Caco-2 (cell line): ENCODE measurements at regions not wholly inside any gene's neighbourhood (a gene's known extent, or its start where the extent isn't known, plus 50 kb on each side); places are given as distances from the start of the nearest gene placed in this dataset.

Source experiments
- BruUV-seq: library from RNA; stranded (reverse); fragments of 400-500 nt; replicated peaks from 2 replicates; lab custom pipeline; 2021; lab: Mats Ljungman, UMichigan
- CTCF ChIA-PET: fragments of 300-600 bp; sonication (Branson Sonifier 250); formaldehyde crosslinking; loops from one replicate; lab custom pipeline; 2022; ENCODE audit warnings: antibody characterized with exemption; lab: Charles Lee
- POLR2A ChIA-PET: fragments of 300-600 bp; sonication (Branson Sonifier 250); formaldehyde crosslinking; loops from one replicate; lab custom pipeline; 2022; ENCODE audit warnings: antibody characterized with exemption; lab: Charles Lee
- DNase-seq, 2 experiments: peaks; one replicate each; pipeline versions ENCODE4 v3.0.0 to v3.0.0-alpha.2; 2020 to 2022
- H3K27me3 ChIP-seq: replicated peaks from 2 replicates; pipeline ENCODE4 v1.6.0; 2011; ENCODE audit warnings: low read length; ENCODE audit not compliant: control insufficient read depth, insufficient read depth
- H3K36me3 ChIP-seq: 2 replicates; pipeline ENCODE4 v1.5.1; 2011; ENCODE audit warnings: low read length; ENCODE audit not compliant: control insufficient read depth, insufficient read depth
- H3K4me1 ChIP-seq: fragments of 250-450 bp; sonication (Bioruptor Pico); 2 replicates; pipeline ENCODE4 v1.5.1; 2020; ENCODE audit warnings: mild to moderate bottlenecking
- H3K4me3 ChIP-seq: 2 replicates; pipeline ENCODE4 v1.5.1; 2011; ENCODE audit warnings: low read depth, mild to moderate bottlenecking, control low read depth, low read length
- H3K9me3 ChIP-seq: fragments of 250-450 bp; sonication (Bioruptor Pico); 2 replicates; pipeline ENCODE4 v1.5.1; 2020; ENCODE audit warnings: mild to moderate bottlenecking, moderate library complexity
- H3K27ac Mint-ChIP-seq: one replicate; pipeline ENCODE4 v1.8.0; 2022; ENCODE audit warnings: mixed read lengths; ENCODE audit not compliant: unreplicated experiment
- H3K27me3 Mint-ChIP-seq: one replicate; pipeline ENCODE4 v1.8.0; 2022; ENCODE audit warnings: mixed read lengths; ENCODE audit not compliant: insufficient read depth, unreplicated experiment
- H3K36me3 Mint-ChIP-seq: one replicate; pipeline ENCODE4 v1.8.0; 2022; ENCODE audit warnings: mild to moderate bottlenecking, mixed read lengths; ENCODE audit not compliant: insufficient read depth, unreplicated experiment
- H3K4me1 Mint-ChIP-seq: one replicate; pipeline ENCODE4 v1.8.0; 2022; ENCODE audit warnings: low read depth, mixed read lengths; ENCODE audit not compliant: unreplicated experiment
- H3K4me3 Mint-ChIP-seq: one replicate; pipeline ENCODE4 v1.8.0; 2022; ENCODE audit warnings: mild to moderate bottlenecking, moderate library complexity, mixed read lengths; ENCODE audit not compliant: unreplicated experiment
- H3K9me3 Mint-ChIP-seq: one replicate; pipeline ENCODE4 v1.8.0; 2022; ENCODE audit warnings: mixed read lengths; ENCODE audit not compliant: unreplicated experiment
- intact Hi-C: fragments of 100-400 bp; cut with micrococcal nuclease; formaldehyde crosslinking; loops from one replicate; pipeline ENCODE4 v1.10.0; 2022; ENCODE audit not compliant: unreplicated experiment
- TF ChIP-seq, protein P1 (sequence below), 2 experiments: fragments of 200-600 bp in 1 of 2; IDR thresholded peaks; 1 replicate in 1 of 2; 2 replicates in 1 of 2; pipeline versions ENCODE4 v1.5.1 to v1.8.0; 2011 to 2022; ENCODE audit warnings: antibody characterized with exemption in 1 of 2, control low read depth in 1 of 2, inconsistent platforms in 1 of 2, low read depth in 1 of 2, low read length in 1 of 2, mild to moderate bottlenecking in 1 of 2, moderate library complexity in 1 of 2; ENCODE audit not compliant: insufficient read depth in 1 of 2, severe bottlenecking in 1 of 2, unreplicated experiment in 1 of 2

DNA sequence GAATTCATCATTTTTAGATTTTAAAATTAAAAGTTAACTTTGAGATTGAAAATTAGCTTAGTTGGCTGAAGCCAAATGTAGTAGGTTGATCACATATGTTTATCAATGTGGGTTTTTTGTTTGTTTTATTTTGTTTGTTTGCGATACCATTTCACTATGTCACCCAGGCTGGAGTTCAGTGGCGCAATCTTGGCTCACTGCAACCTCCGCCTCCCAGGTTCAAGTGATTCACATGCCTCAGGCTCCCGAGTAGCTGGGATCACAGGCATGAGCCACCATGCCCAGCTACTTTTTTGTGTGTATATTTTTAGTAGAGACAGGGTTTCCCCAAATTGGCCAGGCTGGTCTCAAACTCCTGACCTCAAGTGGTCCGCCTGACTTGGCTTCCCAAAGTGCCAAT lies 665.7 kb upstream of the SLC10A2 start:
- Mint-ChIP-seq H3K36me3 (no peaks in the 10 kb centered on the region), H3K4me3 (no peak overlapping the region), H3K9me3 (no peaks in the 10 kb centered on the region), H3K27me3 (no peaks in the 10 kb centered on the region), H3K4me1 (no peaks in the 10 kb centered on the region), H3K27ac (no peak overlapping the region)
- no peaks in the 10 kb centered on the region for H3K9me3 ChIP-seq
- H3K27me3 ChIP-seq, result no peaks in the 10 kb centered on the region
- H3K4me1 ChIP-seq, result no peaks in the 10 kb centered on the region
- CTCF ChIA-PET, result no interaction called here
- POLR2A ChIA-PET, result no interaction called here
- no peaks in the 10 kb centered on the region for H3K36me3 ChIP-seq
- TF ChIP-seq, protein P1, sequence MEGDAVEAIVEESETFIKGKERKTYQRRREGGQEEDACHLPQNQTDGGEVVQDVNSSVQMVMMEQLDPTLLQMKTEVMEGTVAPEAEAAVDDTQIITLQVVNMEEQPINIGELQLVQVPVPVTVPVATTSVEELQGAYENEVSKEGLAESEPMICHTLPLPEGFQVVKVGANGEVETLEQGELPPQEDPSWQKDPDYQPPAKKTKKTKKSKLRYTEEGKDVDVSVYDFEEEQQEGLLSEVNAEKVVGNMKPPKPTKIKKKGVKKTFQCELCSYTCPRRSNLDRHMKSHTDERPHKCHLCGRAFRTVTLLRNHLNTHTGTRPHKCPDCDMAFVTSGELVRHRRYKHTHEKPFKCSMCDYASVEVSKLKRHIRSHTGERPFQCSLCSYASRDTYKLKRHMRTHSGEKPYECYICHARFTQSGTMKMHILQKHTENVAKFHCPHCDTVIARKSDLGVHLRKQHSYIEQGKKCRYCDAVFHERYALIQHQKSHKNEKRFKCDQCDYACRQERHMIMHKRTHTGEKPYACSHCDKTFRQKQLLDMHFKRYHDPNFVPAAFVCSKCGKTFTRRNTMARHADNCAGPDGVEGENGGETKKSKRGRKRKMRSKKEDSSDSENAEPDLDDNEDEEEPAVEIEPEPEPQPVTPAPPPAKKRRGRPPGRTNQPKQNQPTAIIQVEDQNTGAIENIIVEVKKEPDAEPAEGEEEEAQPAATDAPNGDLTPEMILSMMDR (IDR thresholded peaks at IDR 0.05; ENCODE audit: insufficient read depth in 1 of 2, low read depth in 1 of 2, low read length in 1 of 2, severe bottlenecking in 1 of 2, unreplicated experiment in 1 of 2), result no peak
- H3K4me3 ChIP-seq, result no peak overlapping the region
- no peak for DNase-seq
- BruUV-seq, result no TSS peak
- intact Hi-C loops, result no loop called here

DNA sequence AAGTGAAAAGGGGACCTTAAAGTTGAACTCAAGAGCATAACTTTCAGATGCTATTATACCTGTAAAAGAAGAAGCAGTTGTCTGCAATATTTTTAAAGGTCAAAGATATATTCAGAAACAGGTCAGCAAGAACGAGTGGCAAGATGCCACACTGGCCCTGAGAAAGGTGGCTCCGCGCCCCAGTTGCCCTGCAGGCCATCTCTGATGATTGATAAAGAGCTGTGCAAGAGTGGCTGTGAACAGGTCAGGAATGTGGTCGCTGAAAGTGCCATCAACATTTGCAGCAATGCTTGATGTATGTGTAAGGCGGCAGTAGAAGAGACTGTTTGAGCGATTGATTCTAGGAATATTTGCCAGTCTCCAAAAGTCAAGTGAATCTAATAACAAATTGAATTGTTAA lies 664.2 kb upstream of the SLC10A2 start:
- no peaks in the 10 kb centered on the region for H3K27me3 Mint-ChIP-seq
- H3K4me1 Mint-ChIP-seq, result no peaks in the 10 kb centered on the region
- H3K27ac Mint-ChIP-seq, result no peak overlapping the region
- H3K36me3 Mint-ChIP-seq, result no peaks in the 10 kb centered on the region
- ChIA-PET POLR2A (no interaction called here), CTCF (no interaction called here)
- intact Hi-C loops, result no loop called here
- no peaks in the 10 kb centered on the region for H3K27me3 ChIP-seq
- no peaks in the 10 kb centered on the region for H3K36me3 ChIP-seq
- DNase-seq, result no peak
- H3K4me1 ChIP-seq, result no peaks in the 10 kb centered on the region
- no peaks in the 10 kb centered on the region for H3K9me3 Mint-ChIP-seq
- no peaks in the 10 kb centered on the region for H3K9me3 ChIP-seq
- TF ChIP-seq, protein P1 (IDR thresholded peaks at IDR 0.05; ENCODE audit: insufficient read depth in 1 of 2, low read depth in 1 of 2, low read length in 1 of 2, severe bottlenecking in 1 of 2, unreplicated experiment in 1 of 2), result no peak
- no TSS peak for BruUV-seq
- H3K4me3 Mint-ChIP-seq, result no peak overlapping the region
- H3K4me3 ChIP-seq, result no peak overlapping the region

DNA sequence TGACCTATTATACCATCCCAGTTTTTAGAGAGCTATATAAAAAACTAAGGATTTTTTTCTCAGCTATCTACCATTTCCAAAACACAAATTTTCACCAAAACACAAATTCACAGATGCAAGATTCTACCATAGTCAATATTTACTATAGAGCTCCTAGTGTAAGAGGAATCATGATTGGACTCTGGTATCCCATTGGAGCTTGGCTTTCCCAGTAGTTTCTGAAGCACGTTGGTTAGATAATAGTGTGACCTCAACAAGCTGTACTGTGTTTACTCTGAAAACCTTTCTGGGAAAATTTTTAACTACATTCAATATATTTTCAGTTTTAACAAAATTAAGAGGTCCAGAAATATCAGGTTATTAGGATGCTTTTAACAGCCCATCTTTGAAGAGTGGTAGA lies 660.6 kb upstream of the SLC10A2 start:
- no peaks in the 10 kb centered on the region for H3K9me3 ChIP-seq
- TF ChIP-seq, protein P1 (IDR thresholded peaks at IDR 0.05; ENCODE audit: insufficient read depth in 1 of 2, low read depth in 1 of 2, low read length in 1 of 2, severe bottlenecking in 1 of 2, unreplicated experiment in 1 of 2), result no peak
- no peak for DNase-seq
- Mint-ChIP-seq H3K27me3 (peaks cover 3% of the 10 kb centered on the region), H3K4me1 (no peaks in the 10 kb centered on the region), H3K27ac (no peak overlapping the region), H3K36me3 (no peaks in the 10 kb centered on the region), H3K4me3 (no peak overlapping the region), H3K9me3 (no peaks in the 10 kb centered on the region)
- POLR2A ChIA-PET, result no interaction called here
- no peaks in the 10 kb centered on the region for H3K27me3 ChIP-seq
- BruUV-seq, result no TSS peak
- no peaks in the 10 kb centered on the region for H3K4me1 ChIP-seq
- no peaks in the 10 kb centered on the region for H3K36me3 ChIP-seq
- intact Hi-C loops, result no loop called here
- no peak overlapping the region for H3K4me3 ChIP-seq
- CTCF ChIA-PET, result no interaction called here
